Large intestine (tissue), 3 donors: ENCODE measurements at regions not wholly inside any gene's neighbourhood (a gene's known extent, or its start where the extent isn't known, plus 50 kb on each side); places are given as distances from the start of the nearest gene placed in this dataset.

Source experiments
- DNase-seq, 2 donors: peaks; one replicate each; pipeline versions ENCODE4 v3.0.0 to v3.0.0-alpha.2; 2013
- H3K27ac ChIP-seq: one replicate; pipeline ENCODE4 v1.5.1; 2013; ENCODE audit warnings: low read length
- H3K27me3 ChIP-seq: 2 replicates; pipeline ENCODE4 v1.6.1; 2013; ENCODE audit warnings: low read length; ENCODE audit not compliant: control insufficient read depth, insufficient read depth
- H3K36me3 ChIP-seq: 2 replicates; pipeline ENCODE4 v1.6.1; 2013; ENCODE audit warnings: low read length; ENCODE audit not compliant: control insufficient read depth, insufficient read depth
- H3K4me1 ChIP-seq: one replicate; pipeline ENCODE4 v1.6.1; 2013; ENCODE audit warnings: low read length; ENCODE audit not compliant: control insufficient read depth, insufficient read depth
- H3K4me3 ChIP-seq: one replicate; pipeline ENCODE4 v1.5.1; 2013; ENCODE audit warnings: low read length
- H3K9me3 ChIP-seq: one replicate; pipeline ENCODE4 v1.6.1; 2013; ENCODE audit warnings: mild to moderate bottlenecking, low read depth, low read length, moderate library complexity; ENCODE audit not compliant: control insufficient read depth
- WGBS: methylation state at CpG from one replicate; pipeline ENCODE4 v1.1.5; 2013; ENCODE audit warnings: low lambda C conversion rate; ENCODE audit not compliant: insufficient coverage; 5-methylcytosine and 5-hydroxymethylcytosine counted together

- no peak overlapping the region for H3K4me3 ChIP-seq
- H3K9me3 ChIP-seq, result no peaks in the 10 kb centered on the region
- no peaks in the 10 kb centered on the region for H3K27me3 ChIP-seq
- H3K4me1 ChIP-seq, result peaks cover 18% of the 10 kb centered on the region
- H3K27ac ChIP-seq, result no peak overlapping the region
- H3K36me3 ChIP-seq, result no peaks in the 10 kb centered on the region
- peak; percentile 8 to 20 for DNase-seq
- no CpG with 5 or more reads among the region's 10 CpGs for WGBS
Measured at GRCh38 chr5:123813937-123814624, 302.1 kb downstream of the CSNK1G3 start.

- Histone ChIP-seq H3K4me1 (peaks cover 18% of the 10 kb centered on the region), H3K36me3 (no peaks in the 10 kb centered on the region), H3K4me3 (no peak overlapping the region), H3K27me3 (no peaks in the 10 kb centered on the region), H3K9me3 (no peaks in the 10 kb centered on the region), H3K27ac (no peak overlapping the region)
- WGBS, result 83% methylated on average over 2 of the region's 3 CpGs
- DNase-seq, result no peak
Measured at GRCh38 chr5:123813264-123813663, 301.3 kb downstream of the CSNK1G3 start.

GRCh38 chr5:123811831-123812230, 299.9 kb downstream of the CSNK1G3 start:
- H3K4me1 ChIP-seq, result peaks cover 18% of the 10 kb centered on the region
- no peak overlapping the region for H3K27ac ChIP-seq
- no peak overlapping the region for H3K4me3 ChIP-seq
- H3K36me3 ChIP-seq, result no peaks in the 10 kb centered on the region
- no peak for DNase-seq
- H3K27me3 ChIP-seq, result no peaks in the 10 kb centered on the region
- no CpG with 5 or more reads among the region's 2 CpGs for WGBS
- no peaks in the 10 kb centered on the region for H3K9me3 ChIP-seq

- Histone ChIP-seq H3K27ac (peak overlapping the region; percentile 39), H3K4me3 (no peak overlapping the region), H3K4me1 (peaks cover 18% of the 10 kb centered on the region), H3K36me3 (no peaks in the 10 kb centered on the region), H3K27me3 (no peaks in the 10 kb centered on the region), H3K9me3 (no peaks in the 10 kb centered on the region)
- WGBS, result no CpG with 5 or more reads among the region's 8 CpGs
- DNase-seq, result no peak
Measured at GRCh38 chr5:123810746-123811340, 298.9 kb downstream of the CSNK1G3 start.

GRCh38 chr5:123810253-123810652, 298.3 kb downstream of the CSNK1G3 start:
- peaks cover 18% of the 10 kb centered on the region for H3K4me1 ChIP-seq
- DNase-seq, result peak; percentile 75 to 81
- H3K27me3 ChIP-seq, result no peaks in the 10 kb centered on the region
- H3K36me3 ChIP-seq, result no peaks in the 10 kb centered on the region
- H3K27ac ChIP-seq, result peak overlapping the region; percentile 39
- H3K9me3 ChIP-seq, result no peaks in the 10 kb centered on the region
- H3K4me3 ChIP-seq, result no peak overlapping the region
- no CpG with 5 or more reads among the region's 4 CpGs for WGBS

GRCh38 chr5:123809594-123810221, 297.7 kb downstream of the CSNK1G3 start:
- WGBS, result 0% methylated on average over 1 of the region's 7 CpGs
- Histone ChIP-seq H3K4me1 (peaks cover 18% of the 10 kb centered on the region), H3K4me3 (no peak overlapping the region), H3K9me3 (no peaks in the 10 kb centered on the region), H3K27ac (peak overlapping the region; percentile 39), H3K36me3 (no peaks in the 10 kb centered on the region), H3K27me3 (no peaks in the 10 kb centered on the region)
- peak; percentile 49 to 60 for DNase-seq

GRCh38 chr5:123808461-123809380, 296.7 kb downstream of the CSNK1G3 start:
- Histone ChIP-seq H3K4me1 (peaks cover 18% of the 10 kb centered on the region), H3K36me3 (no peaks in the 10 kb centered on the region), H3K9me3 (no peaks in the 10 kb centered on the region), H3K27me3 (no peaks in the 10 kb centered on the region), H3K27ac (no peak overlapping the region), H3K4me3 (no peak overlapping the region)
- no peak for DNase-seq
- 100% methylated on average over 2 of the region's 9 CpGs for WGBS

GRCh38 chr5:123807177-123807945, 295.4 kb downstream of the CSNK1G3 start:
- no peak for DNase-seq

GRCh38 chr5:123806644-123807043, 294.7 kb downstream of the CSNK1G3 start:
- DNase-seq, result no peak
- 100% methylated on average over 1 of the region's 1 CpG for WGBS
- Histone ChIP-seq H3K4me1 (peaks cover 18% of the 10 kb centered on the region), H3K9me3 (no peaks in the 10 kb centered on the region), H3K27ac (no peak overlapping the region), H3K36me3 (no peaks in the 10 kb centered on the region), H3K27me3 (no peaks in the 10 kb centered on the region), H3K4me3 (no peak overlapping the region)

More at GRCh38 chr5:123807177-123807945, 295.4 kb downstream of the CSNK1G3 start:
- no peaks in the 10 kb centered on the region for H3K27me3 ChIP-seq
- H3K4me3 ChIP-seq, result no peak overlapping the region
- no peaks in the 10 kb centered on the region for H3K9me3 ChIP-seq
- no peaks in the 10 kb centered on the region for H3K36me3 ChIP-seq
- H3K27ac ChIP-seq, result no peak overlapping the region
- peaks cover 18% of the 10 kb centered on the region for H3K4me1 ChIP-seq
- WGBS, result no CpG with 5 or more reads among the region's 5 CpGs
